ENCODE measurements at regions not wholly inside any gene's neighbourhood (a gene's known extent, or its start where the extent isn't known, plus 50 kb on each side); places are given as distances from the start of the nearest gene placed in this dataset.

- DNase-seq, result no peak
These were observed 467.0 kb downstream of the PCDH18 start for GRCh38 chr4:137065311-137065710.

GRCh38 chr4:137063961-137064360, 468.3 kb downstream of the PCDH18 start:
- DNase-seq, result no peak

- DNase-seq, result no peak
These were observed 489.1 kb downstream of the PCDH18 start for GRCh38 chr4:137043184-137043583.

GRCh38 chr4:137039370-137039769, 492.9 kb downstream of the PCDH18 start:
- no peak for DNase-seq

GRCh38 chr4:137032222-137032621, 500.1 kb downstream of the PCDH18 start:
- peak; percentile 34 for DNase-seq

GRCh38 chr4:137029026-137029425, 503.3 kb downstream of the PCDH18 start:
- no peak for DNase-seq

GRCh38 chr4:137025484-137026059, 506.7 kb downstream of the PCDH18 start:
- no peak for DNase-seq

GRCh38 chr4:137015426-137016409, 516.6 kb downstream of the PCDH18 start:
- no peak for DNase-seq

- no peak for DNase-seq
These were observed 531.9 kb downstream of the PCDH18 start for GRCh38 chr4:137000432-137000831.

- DNase-seq, result no peak
These were observed 540.3 kb downstream of the PCDH18 start for GRCh38 chr4:136992032-136992431.

- no peak for DNase-seq
These were observed 546.6 kb downstream of the PCDH18 start for GRCh38 chr4:136985683-136986082.

GRCh38 chr4:136967069-136967468, 565.2 kb downstream of the PCDH18 start:
- no peak for DNase-seq

GRCh38 chr4:136965478-136965877, 566.8 kb downstream of the PCDH18 start:
- DNase-seq, result no peak

GRCh38 chr4:136962868-136963267, 569.4 kb downstream of the PCDH18 start:
- DNase-seq, result no peak

- DNase-seq, result no peak
These were observed 585.9 kb downstream of the PCDH18 start for GRCh38 chr4:136946307-136946907.

GRCh38 chr4:136939781-136940180, 592.5 kb downstream of the PCDH18 start:
- no peak for DNase-seq

- no peak for DNase-seq
These were observed 596.4 kb downstream of the PCDH18 start for GRCh38 chr4:136935871-136936270.

- no peak for DNase-seq
These were observed 597.0 kb downstream of the PCDH18 start for GRCh38 chr4:136935305-136935704.

- no peak for DNase-seq
These were observed 597.7 kb downstream of the PCDH18 start for GRCh38 chr4:136934601-136935000.

- DNase-seq, result no peak
These were observed 600.5 kb downstream of the PCDH18 start for GRCh38 chr4:136931781-136932180.

GRCh38 chr4:136928957-136929411, 603.3 kb downstream of the PCDH18 start:
- no peak for DNase-seq

- DNase-seq, result no peak
These were observed 605.1 kb downstream of the PCDH18 start for GRCh38 chr4:136927172-136927571.

GRCh38 chr4:136925203-136925602, 607.1 kb downstream of the PCDH18 start:
- DNase-seq, result no peak

- DNase-seq, result no peak
These were observed 610.2 kb downstream of the PCDH18 start for GRCh38 chr4:136922066-136922465.

Data from NCI-H146 (cell line).